Dendritic cell treated with granulocyte-macrophage colony-stimulating factor and Interleukin-4, amounts not matched to agents 40 ng/mL and 50 ng/mL, for 4 days (primary cell): ENCODE measurements at regions not wholly inside any gene's neighbourhood (a gene's known extent, or its start where the extent isn't known, plus 50 kb on each side); places are given as distances from the start of the nearest gene placed in this dataset.

Experiments
- H3K27ac Mint-ChIP-seq: one replicate; pipeline ENCODE4 v1.8.0; 2022; ENCODE audit warnings: mild to moderate bottlenecking, mixed read lengths
- H3K27me3 Mint-ChIP-seq: one replicate; pipeline ENCODE4 v1.8.0; 2022; ENCODE audit warnings: mild to moderate bottlenecking, mixed read lengths
- H3K36me3 Mint-ChIP-seq: one replicate; pipeline ENCODE4 v1.8.0; 2022; ENCODE audit warnings: low read depth, mixed read lengths
- H3K4me1 Mint-ChIP-seq: one replicate; pipeline ENCODE4 v1.8.0; 2022; ENCODE audit warnings: low read depth, mixed read lengths
- H3K4me3 Mint-ChIP-seq: one replicate; pipeline ENCODE4 v1.8.0; 2022; ENCODE audit warnings: mild to moderate bottlenecking, moderate library complexity, mixed read lengths
- H3K9me3 Mint-ChIP-seq: one replicate; pipeline ENCODE4 v1.8.0; 2022; ENCODE audit warnings: mixed read lengths
- intact Hi-C: fragments of 100-400 bp; cut with micrococcal nuclease; formaldehyde crosslinking; loops from one replicate; pipeline ENCODE4 v1.15.0; 2022

GRCh38 chr20:10986586-10986985 lies 312.8 kb upstream of the JAG1 start:
- H3K27ac Mint-ChIP-seq: no peak overlapping the region
- H3K27me3 Mint-ChIP-seq: peaks cover 2% of the 10 kb centered on the region
- no peaks in the 10 kb centered on the region for H3K4me1 Mint-ChIP-seq
- no peak overlapping the region for H3K4me3 Mint-ChIP-seq
- H3K9me3 Mint-ChIP-seq: peaks cover 7% of the 10 kb centered on the region
- intact Hi-C loops: no loop called here
- no peaks in the 10 kb centered on the region for H3K36me3 Mint-ChIP-seq

DNA sequence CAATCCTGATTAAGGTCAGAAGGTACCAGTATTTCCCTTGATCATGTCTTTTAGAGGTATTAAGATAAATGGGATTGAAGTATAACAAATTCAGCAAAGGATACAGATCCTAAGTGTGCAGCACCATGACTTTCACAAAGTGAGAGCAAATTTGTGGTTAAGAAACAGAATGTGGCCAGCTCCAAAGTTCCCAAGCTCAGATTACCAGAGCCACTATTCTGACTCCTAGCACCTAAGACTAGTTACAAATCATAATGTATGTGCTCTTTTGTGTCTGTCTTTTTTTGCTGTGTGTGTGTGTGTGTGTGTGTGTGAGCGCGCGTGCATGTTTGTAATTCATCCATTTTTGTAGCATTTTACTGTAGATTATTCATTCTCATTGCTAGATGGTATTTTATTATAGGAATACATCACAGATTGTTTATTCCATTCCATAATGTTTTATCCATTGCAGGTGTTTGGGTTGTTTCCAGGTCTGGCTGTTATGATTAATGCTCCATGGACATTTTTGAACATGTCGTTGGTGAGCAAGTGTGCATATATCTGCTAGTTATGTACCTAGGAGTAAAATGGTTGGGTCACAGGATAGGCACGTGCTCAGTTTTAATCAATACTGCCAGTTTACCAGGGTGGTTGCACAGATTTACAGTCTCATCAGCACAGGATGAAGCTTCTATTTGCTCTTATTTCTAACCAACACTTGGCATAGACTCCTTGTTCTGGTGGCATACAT lies 314.0 kb upstream of the JAG1 start:
- Mint-ChIP-seq H3K4me3 (no peak overlapping the region), H3K4me1 (no peaks in the 10 kb centered on the region), H3K27ac (no peak overlapping the region), H3K36me3 (no peaks in the 10 kb centered on the region), H3K27me3 (peaks cover 2% of the 10 kb centered on the region), H3K9me3 (peaks cover 7% of the 10 kb centered on the region)
- intact Hi-C loops: no loop called here

DNA sequence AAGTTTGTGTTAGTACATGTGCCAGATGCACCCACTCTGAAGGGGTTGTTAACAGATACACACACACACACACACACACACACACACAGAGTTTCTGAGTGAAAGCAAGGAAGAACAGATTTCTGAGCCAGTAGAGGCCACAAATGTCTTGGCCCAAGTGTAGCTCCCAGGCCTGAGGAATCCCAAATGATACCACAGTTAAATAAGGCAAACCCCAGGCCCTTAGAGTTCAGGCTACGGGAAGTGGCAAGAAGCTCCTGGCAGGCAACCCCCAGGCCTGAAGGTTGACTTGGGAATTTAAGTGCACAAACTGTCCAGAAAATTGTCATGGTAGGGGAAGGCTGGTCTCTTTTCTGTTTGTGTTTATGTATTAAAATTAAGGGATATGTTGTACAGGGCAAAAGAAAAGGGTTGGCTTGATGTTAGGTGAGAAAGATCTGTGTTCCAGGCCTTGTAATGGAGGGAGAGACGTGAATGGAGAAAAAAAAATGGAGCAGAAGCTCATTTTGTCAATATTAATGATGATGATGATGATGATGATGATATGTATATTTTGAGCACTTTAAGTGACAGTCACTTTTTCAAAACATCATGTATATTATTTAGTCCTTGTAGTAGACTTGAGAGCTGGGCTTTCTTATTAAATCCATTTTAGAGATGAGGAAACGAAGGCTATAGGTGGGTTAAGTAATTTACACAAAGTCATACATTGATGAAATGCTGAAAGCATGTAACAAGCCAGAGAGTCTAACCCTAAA lies 317.0 kb upstream of the JAG1 start:
- H3K4me3 Mint-ChIP-seq: no peak overlapping the region
- H3K36me3 Mint-ChIP-seq: no peaks in the 10 kb centered on the region
- no peak overlapping the region for H3K27ac Mint-ChIP-seq
- H3K27me3 Mint-ChIP-seq: peaks cover 2% of the 10 kb centered on the region
- intact Hi-C loops: no loop called here
- H3K9me3 Mint-ChIP-seq: peaks cover 3% of the 10 kb centered on the region
- H3K4me1 Mint-ChIP-seq: no peaks in the 10 kb centered on the region

DNA sequence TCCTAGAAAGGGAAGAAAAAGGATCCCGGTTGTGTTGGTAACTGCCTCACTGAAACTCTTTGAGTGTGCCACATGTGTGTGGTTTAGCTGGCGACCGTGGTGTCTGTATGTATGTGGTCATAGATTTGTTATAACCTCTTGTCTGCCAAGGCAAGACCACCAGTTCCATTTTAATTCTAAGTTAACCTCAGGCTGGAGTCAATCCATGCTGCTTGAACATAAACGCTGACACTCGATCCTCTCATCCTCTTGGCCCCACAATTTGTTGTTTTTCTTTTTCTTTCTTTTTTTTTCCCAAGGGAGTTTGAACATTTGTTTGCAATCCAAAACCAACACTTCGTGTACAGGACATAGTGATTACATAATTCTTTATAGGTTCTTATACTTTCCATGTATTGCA lies 318.9 kb upstream of the JAG1 start:
- no peak overlapping the region for H3K4me3 Mint-ChIP-seq

GRCh38 chr20:10994991-10995700 lies 321.3 kb upstream of the JAG1 start:
- Mint-ChIP-seq H3K4me3 (no peak overlapping the region), H3K36me3 (no peaks in the 10 kb centered on the region), H3K27me3 (peaks cover 2% of the 10 kb centered on the region), H3K9me3 (no peaks in the 10 kb centered on the region), H3K27ac (no peak overlapping the region), H3K4me1 (no peaks in the 10 kb centered on the region)
- intact Hi-C loops: no loop called here

More for the DNA sequence above, 318.9 kb upstream of the JAG1 start:
- intact Hi-C loops: no loop called here
- Mint-ChIP-seq H3K27me3 (peaks cover 2% of the 10 kb centered on the region), H3K27ac (no peak overlapping the region), H3K4me1 (no peaks in the 10 kb centered on the region), H3K9me3 (no peaks in the 10 kb centered on the region), H3K36me3 (no peaks in the 10 kb centered on the region)

DNA sequence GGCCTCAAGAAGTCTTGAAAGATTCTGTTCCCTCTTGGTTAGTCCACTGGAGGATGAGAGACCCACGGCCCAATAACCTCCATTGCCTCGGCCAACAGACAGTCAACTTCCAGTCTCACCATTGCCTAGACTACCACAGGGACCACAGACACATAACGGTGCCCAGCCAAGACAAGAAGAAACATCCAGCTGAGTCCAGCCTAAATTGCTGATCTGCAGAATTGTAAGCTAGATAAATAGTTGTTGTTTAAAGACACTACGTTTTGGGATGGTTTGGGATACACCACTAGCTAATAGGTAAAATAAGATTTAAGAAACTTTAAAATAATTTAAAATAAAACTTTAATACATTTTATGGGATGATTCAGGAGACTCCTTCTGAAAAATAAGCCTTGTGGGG lies 324.7 kb upstream of the JAG1 start:
- no peaks in the 10 kb centered on the region for H3K9me3 Mint-ChIP-seq
- no peaks in the 10 kb centered on the region for H3K4me1 Mint-ChIP-seq
- no peaks in the 10 kb centered on the region for H3K27me3 Mint-ChIP-seq
- H3K36me3 Mint-ChIP-seq: no peaks in the 10 kb centered on the region
- H3K4me3 Mint-ChIP-seq: no peak overlapping the region
- intact Hi-C loops: no loop called here
- no peak overlapping the region for H3K27ac Mint-ChIP-seq

GRCh38 chr20:11000416-11000815 lies 326.6 kb upstream of the JAG1 start:
- no peaks in the 10 kb centered on the region for H3K9me3 Mint-ChIP-seq
- H3K36me3 Mint-ChIP-seq: no peaks in the 10 kb centered on the region
- H3K4me1 Mint-ChIP-seq: no peaks in the 10 kb centered on the region
- intact Hi-C loops: no loop called here
- no peak overlapping the region for H3K4me3 Mint-ChIP-seq
- no peaks in the 10 kb centered on the region for H3K27me3 Mint-ChIP-seq
- no peak overlapping the region for H3K27ac Mint-ChIP-seq

DNA sequence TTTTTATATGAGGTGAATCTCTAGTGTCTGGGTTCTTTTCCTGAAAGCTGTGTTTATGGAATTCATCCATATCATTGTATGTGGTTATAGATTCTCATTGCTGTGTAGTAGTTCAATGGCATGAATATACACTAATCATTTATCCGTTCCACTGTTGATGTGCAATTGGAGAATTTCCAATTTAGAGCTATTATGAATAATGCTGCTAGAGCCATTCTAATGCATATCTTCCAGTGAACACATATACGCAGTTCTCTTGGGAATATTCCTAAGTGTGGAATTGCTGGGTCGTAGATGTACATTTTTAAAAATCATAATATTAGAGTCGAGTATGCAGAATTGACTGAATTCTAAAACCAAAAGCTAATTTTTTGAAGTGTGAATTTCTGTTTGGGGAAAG lies 327.5 kb upstream of the JAG1 start:
- Mint-ChIP-seq H3K27ac (no peak overlapping the region), H3K4me3 (no peak overlapping the region), H3K9me3 (peaks cover 4% of the 10 kb centered on the region), H3K36me3 (no peaks in the 10 kb centered on the region), H3K4me1 (no peaks in the 10 kb centered on the region), H3K27me3 (no peaks in the 10 kb centered on the region)
- intact Hi-C loops: no loop called here

- no peaks in the 10 kb centered on the region for H3K4me1 Mint-ChIP-seq
- H3K4me3 Mint-ChIP-seq: no peak overlapping the region
- H3K27ac Mint-ChIP-seq: no peak overlapping the region
- H3K9me3 Mint-ChIP-seq: peaks cover 11% of the 10 kb centered on the region
- intact Hi-C loops: no loop called here
- no peaks in the 10 kb centered on the region for H3K36me3 Mint-ChIP-seq
- peaks cover 2% of the 10 kb centered on the region for H3K27me3 Mint-ChIP-seq
These were observed 328.2 kb upstream of the JAG1 start for GRCh38 chr20:11001764-11002540.

GRCh38 chr20:11003341-11003740 lies 329.5 kb upstream of the JAG1 start:
- Mint-ChIP-seq H3K4me1 (no peaks in the 10 kb centered on the region), H3K9me3 (peaks cover 13% of the 10 kb centered on the region), H3K27ac (no peak overlapping the region), H3K4me3 (no peak overlapping the region), H3K27me3 (peaks cover 4% of the 10 kb centered on the region), H3K36me3 (no peaks in the 10 kb centered on the region)
- intact Hi-C loops: no loop called here

GRCh38 chr20:11008444-11009033 lies 334.7 kb upstream of the JAG1 start:
- H3K4me3 Mint-ChIP-seq: no peak overlapping the region
- peaks cover 13% of the 10 kb centered on the region for H3K9me3 Mint-ChIP-seq
- no peak overlapping the region for H3K27ac Mint-ChIP-seq
- intact Hi-C loops: no loop called here
- no peaks in the 10 kb centered on the region for H3K4me1 Mint-ChIP-seq
- peaks cover 4% of the 10 kb centered on the region for H3K27me3 Mint-ChIP-seq
- no peaks in the 10 kb centered on the region for H3K36me3 Mint-ChIP-seq

- H3K27me3 Mint-ChIP-seq: peaks cover 4% of the 10 kb centered on the region
- H3K9me3 Mint-ChIP-seq: peaks cover 6% of the 10 kb centered on the region
- intact Hi-C loops: no loop called here
- no peak overlapping the region for H3K27ac Mint-ChIP-seq
- no peak overlapping the region for H3K4me3 Mint-ChIP-seq
- H3K36me3 Mint-ChIP-seq: no peaks in the 10 kb centered on the region
- H3K4me1 Mint-ChIP-seq: no peaks in the 10 kb centered on the region
These were observed 337.9 kb upstream of the JAG1 start for GRCh38 chr20:11011653-11012052.

DNA sequence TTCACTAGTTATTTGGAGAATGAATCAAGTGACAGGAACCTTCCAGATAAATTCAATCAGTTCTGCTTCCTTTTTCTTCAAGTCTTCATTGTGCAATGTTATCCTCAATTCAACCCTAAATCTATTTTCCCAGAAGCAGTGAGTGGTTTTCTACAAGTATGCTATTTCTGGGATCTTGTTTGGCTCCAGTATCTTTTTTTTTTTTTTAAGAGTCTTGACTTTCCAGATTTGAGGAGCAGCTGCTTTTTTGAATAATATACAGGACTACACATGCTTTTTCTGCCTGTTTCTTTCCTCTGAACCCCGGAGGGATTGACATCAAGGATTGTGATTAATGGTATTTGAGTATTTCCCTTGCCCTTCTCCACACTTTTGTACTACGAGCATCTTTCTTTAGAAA lies 339.2 kb upstream of the JAG1 start:
- no peaks in the 10 kb centered on the region for H3K9me3 Mint-ChIP-seq
- H3K4me3 Mint-ChIP-seq: no peak overlapping the region

More for the DNA sequence above, 339.2 kb upstream of the JAG1 start:
- Mint-ChIP-seq H3K27ac (no peak overlapping the region), H3K4me1 (no peaks in the 10 kb centered on the region), H3K27me3 (peaks cover 1% of the 10 kb centered on the region), H3K36me3 (no peaks in the 10 kb centered on the region)
- intact Hi-C loops: no loop called here
